Spinal cord (tissue), 9 donors: ENCODE measurements at regions not wholly inside any gene's neighbourhood (a gene's known extent, or its start where the extent isn't known, plus 50 kb on each side); places are given as distances from the start of the nearest gene placed in this dataset.
"Not testable (repeated sequence)": the region's sequence is repeated elsewhere in the genome, so short reads cannot be mapped to it uniquely, and the experiment has no call there.

Source experiments
- DNase-seq, 6 donors: peaks; one replicate each; pipeline versions ENCODE4 v3.0.0 to v3.0.0-alpha.2; 2013 to 2015; ENCODE audit warnings: low spot score in 6 of 6, low read depth in 4 of 6
- H3K27ac ChIP-seq: one replicate; pipeline ENCODE4 v1.5.1; 2013; ENCODE audit warnings: low read depth, low read length, control low read depth
- H3K27me3 ChIP-seq: one replicate; pipeline ENCODE4 v1.6.1; 2013; ENCODE audit warnings: low read length; ENCODE audit not compliant: control insufficient read depth, insufficient read depth
- H3K36me3 ChIP-seq: one replicate; pipeline ENCODE4 v1.6.1; 2013; ENCODE audit warnings: low read length; ENCODE audit not compliant: control insufficient read depth, insufficient read depth
- H3K4me1 ChIP-seq: one replicate; pipeline ENCODE4 v1.6.1; 2013; ENCODE audit warnings: low read length; ENCODE audit not compliant: control insufficient read depth, insufficient read depth
- H3K4me3 ChIP-seq: one replicate; pipeline ENCODE4 v1.5.1; 2013; ENCODE audit warnings: low read depth, low read length, control low read depth
- H3K9me3 ChIP-seq: one replicate; pipeline ENCODE4 v1.6.1; 2013; ENCODE audit warnings: low read length; ENCODE audit not compliant: control insufficient read depth, insufficient read depth
- WGBS: methylation state at CpG from one replicate; pipeline ENCODE4 v1.1.5; 2013; ENCODE audit warnings: missing lambda C conversion rate; ENCODE audit not compliant: insufficient coverage; 5-methylcytosine and 5-hydroxymethylcytosine counted together
- donor health status: healthy.

DNA sequence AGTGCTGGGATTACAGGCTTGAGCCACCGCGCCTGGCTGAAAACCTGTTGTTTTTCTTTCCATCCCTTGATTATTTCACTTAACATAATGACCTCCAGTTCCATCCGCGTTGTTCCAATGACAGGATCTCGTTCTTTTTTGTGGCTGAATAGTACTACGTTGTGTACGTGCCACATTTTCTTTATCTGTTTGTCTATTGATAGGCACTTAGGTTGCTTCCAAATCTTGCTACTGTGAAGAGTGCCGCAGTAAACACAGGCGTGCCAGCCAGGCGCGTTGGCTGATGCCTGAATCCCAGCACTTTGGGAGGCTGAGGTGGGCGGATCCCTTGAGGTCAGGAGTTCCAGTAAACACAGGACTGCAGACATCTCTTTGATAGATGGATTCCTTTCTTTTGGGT lies 165.1 kb downstream of the LAT start:
- H3K4me3 ChIP-seq, DNase-seq, H3K36me3 ChIP-seq, H3K27ac ChIP-seq, H3K27me3 ChIP-seq, H3K9me3 ChIP-seq: not testable (repeated sequence)
- peaks cover 10% of the 10 kb centered on the region for H3K4me1 ChIP-seq
- 83% methylated on average over 7 of the region's 12 CpGs for WGBS

GRCh38 chr16:29148867-29149272 lies 164.0 kb downstream of the LAT start:
- 89% methylated on average over 12 of the region's 15 CpGs for WGBS
- Histone ChIP-seq H3K27me3 (no peaks in the 10 kb centered on the region), H3K27ac (no peak overlapping the region), H3K4me3 (no peak overlapping the region), H3K9me3 (no peaks in the 10 kb centered on the region), H3K36me3 (no peaks in the 10 kb centered on the region), H3K4me1 (peaks cover 7% of the 10 kb centered on the region)
- DNase-seq = no peak

DNA sequence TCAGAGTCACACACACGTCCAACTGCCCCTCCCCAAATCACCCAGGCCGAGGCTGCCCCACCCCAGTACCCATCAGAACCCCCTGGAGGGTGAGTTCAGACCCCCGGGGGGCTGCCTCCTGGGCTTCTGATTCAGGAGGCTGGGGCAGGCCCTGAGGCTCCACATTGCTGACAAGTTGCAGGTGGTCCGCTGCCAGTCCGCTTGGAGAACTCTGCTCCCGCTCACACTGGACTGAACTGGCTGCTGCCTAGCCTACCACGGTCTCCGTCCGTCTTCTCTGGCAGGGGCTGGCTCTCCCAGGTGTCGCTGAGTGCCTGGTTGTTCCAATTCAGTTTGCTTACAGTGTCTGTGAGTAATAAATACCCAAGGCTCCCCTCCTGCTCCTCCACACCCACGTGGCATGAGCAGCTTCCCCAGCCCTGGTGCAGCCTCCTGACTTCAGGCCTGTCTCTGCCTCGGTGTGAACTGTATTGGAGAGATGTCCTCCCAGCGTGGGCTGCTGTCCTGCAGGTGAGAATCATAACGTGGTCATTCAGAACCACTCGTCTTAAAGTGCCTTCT lies 163.4 kb downstream of the LAT start:
- H3K4me1 ChIP-seq = peaks cover 7% of the 10 kb centered on the region
- no peak overlapping the region for H3K4me3 ChIP-seq
- 68% methylated on average over 10 of the region's 15 CpGs for WGBS
- no peak for DNase-seq
- no peak overlapping the region for H3K27ac ChIP-seq
- no peaks in the 10 kb centered on the region for H3K36me3 ChIP-seq
- no peaks in the 10 kb centered on the region for H3K9me3 ChIP-seq
- no peaks in the 10 kb centered on the region for H3K27me3 ChIP-seq

DNA sequence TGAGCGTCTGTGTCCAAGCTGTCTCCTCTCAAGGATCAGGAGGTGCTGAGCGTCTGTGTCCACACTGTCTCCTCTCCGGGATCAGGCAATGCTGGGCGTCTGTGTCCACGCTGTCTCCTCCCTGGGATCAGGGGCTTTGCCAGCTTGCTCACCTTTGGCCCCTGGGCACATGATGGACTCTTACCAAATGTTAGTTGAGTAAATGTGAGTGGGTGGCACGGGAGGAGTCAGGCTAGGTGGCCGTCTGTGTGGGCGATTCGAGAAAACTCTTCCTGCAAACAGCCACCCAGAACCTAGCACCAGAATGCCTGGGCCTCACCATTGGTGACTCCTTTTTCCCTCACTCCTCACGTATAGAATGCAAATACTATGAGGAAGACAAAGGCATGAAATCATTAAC lies 162.9 kb downstream of the LAT start:
- not testable (repeated sequence) for H3K9me3 ChIP-seq, H3K4me1 ChIP-seq, H3K4me3 ChIP-seq, H3K27ac ChIP-seq, H3K36me3 ChIP-seq, H3K27me3 ChIP-seq, DNase-seq
- WGBS = 91% methylated on average over 5 of the region's 10 CpGs

GRCh38 chr16:29146808-29147643 lies 162.2 kb downstream of the LAT start:
- 81% methylated on average over 6 of the region's 11 CpGs for WGBS
- not testable (repeated sequence) for H3K27me3 ChIP-seq, H3K4me3 ChIP-seq, H3K4me1 ChIP-seq, H3K9me3 ChIP-seq, DNase-seq, H3K36me3 ChIP-seq, H3K27ac ChIP-seq

- no peaks in the 10 kb centered on the region for H3K9me3 ChIP-seq
- H3K4me1 ChIP-seq = peaks cover 7% of the 10 kb centered on the region
- H3K27me3 ChIP-seq = no peaks in the 10 kb centered on the region
- no peak overlapping the region for H3K4me3 ChIP-seq
- no peak overlapping the region for H3K27ac ChIP-seq
- no peak for DNase-seq
- no peaks in the 10 kb centered on the region for H3K36me3 ChIP-seq
- WGBS = 95% methylated on average over 13 of the region's 15 CpGs
Measured at GRCh38 chr16:29146266-29146665, 161.4 kb downstream of the LAT start.

GRCh38 chr16:29145486-29146225 lies 160.8 kb downstream of the LAT start:
- H3K27me3 ChIP-seq, H3K4me1 ChIP-seq, H3K27ac ChIP-seq, H3K4me3 ChIP-seq, H3K36me3 ChIP-seq, H3K9me3 ChIP-seq, DNase-seq: not testable (repeated sequence)
- WGBS = 83% methylated on average over 12 of the region's 15 CpGs

DNA sequence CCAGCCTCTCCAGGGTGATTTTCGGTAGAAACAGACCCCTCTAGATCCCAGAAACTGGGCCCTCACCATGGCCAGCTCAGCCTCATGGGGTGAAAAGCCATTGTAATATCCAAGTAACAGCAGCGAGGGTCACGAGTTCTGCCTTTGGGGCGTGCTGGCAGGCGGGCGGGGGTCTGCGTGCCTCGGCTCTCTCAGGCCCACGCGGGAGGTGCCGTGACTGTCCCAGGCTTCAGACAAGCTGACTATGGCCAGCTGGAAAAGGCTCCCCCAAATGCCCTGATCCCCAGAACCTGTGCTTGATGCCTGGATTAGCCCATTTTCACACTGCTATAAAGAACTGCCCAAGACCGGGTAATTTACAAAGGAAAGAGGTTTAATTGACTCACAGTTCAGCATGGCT lies 160.2 kb downstream of the LAT start:
- 100% methylated on average over 8 of the region's 12 CpGs for WGBS
- H3K4me1 ChIP-seq = peaks cover 12% of the 10 kb centered on the region
- H3K9me3 ChIP-seq, H3K27ac ChIP-seq, DNase-seq, H3K27me3 ChIP-seq, H3K4me3 ChIP-seq, H3K36me3 ChIP-seq: not testable (repeated sequence)

GRCh38 chr16:29144669-29145062 lies 159.8 kb downstream of the LAT start:
- H3K4me1 ChIP-seq = peaks cover 13% of the 10 kb centered on the region
- 75% methylated on average over 10 of the region's 15 CpGs for WGBS
- H3K9me3 ChIP-seq, H3K27ac ChIP-seq, H3K27me3 ChIP-seq, DNase-seq, H3K4me3 ChIP-seq, H3K36me3 ChIP-seq: not testable (repeated sequence)
